ENCODE measurements at regions not wholly inside any gene's neighbourhood (a gene's known extent, or its start where the extent isn't known, plus 50 kb on each side); places are given as distances from the start of the nearest gene placed in this dataset.

DNA sequence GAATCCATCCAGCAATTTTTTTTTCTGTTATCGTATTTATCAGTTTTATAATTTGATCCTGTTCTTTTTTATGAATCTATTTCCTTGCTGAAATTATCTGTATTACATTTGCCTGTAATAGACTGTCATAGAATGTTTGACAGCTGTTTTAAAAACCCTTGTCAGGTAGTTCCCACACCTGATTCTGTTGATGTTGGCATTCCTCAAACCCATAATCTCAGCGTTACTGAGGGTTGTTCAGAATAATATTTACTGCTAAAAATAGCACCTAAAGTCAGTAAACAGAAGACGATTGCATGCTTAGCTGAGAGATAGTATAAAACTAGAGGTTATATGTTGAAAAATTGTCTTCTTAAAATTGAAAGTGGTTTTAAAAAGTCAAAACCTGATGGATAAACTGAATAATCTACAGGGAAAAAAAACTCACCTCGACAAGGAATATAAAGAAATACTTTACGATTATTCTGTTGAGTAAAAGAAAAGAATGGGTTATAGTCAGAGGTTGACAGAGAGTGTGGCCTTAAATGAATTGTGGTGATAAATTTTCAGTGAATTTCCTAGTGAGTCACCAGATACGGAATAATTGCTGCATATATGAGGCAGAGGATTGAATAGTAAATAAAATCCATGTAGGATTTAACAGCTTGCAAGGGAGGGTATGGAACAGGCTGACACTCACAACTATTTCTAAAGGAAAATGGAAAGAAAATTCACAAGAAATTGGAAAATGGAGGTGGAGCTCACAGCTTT, 824.1 kb upstream of the IGFBP3 start:
- H3K36me3 Mint-ChIP-seq (ENCODE audit: insufficient read depth, unreplicated experiment), result no peaks in the 10 kb centered on the region
- H3K27ac Mint-ChIP-seq (ENCODE audit: unreplicated experiment), result peak overlapping the region; percentile 15
- DNase-seq, result no peak
- intact Hi-C loops (cut with micrococcal nuclease; ENCODE audit: unreplicated experiment), result no loop called here
- no peaks in the 10 kb centered on the region for H3K27me3 Mint-ChIP-seq (ENCODE audit: unreplicated experiment)
- TF ChIP-seq, protein P1, sequence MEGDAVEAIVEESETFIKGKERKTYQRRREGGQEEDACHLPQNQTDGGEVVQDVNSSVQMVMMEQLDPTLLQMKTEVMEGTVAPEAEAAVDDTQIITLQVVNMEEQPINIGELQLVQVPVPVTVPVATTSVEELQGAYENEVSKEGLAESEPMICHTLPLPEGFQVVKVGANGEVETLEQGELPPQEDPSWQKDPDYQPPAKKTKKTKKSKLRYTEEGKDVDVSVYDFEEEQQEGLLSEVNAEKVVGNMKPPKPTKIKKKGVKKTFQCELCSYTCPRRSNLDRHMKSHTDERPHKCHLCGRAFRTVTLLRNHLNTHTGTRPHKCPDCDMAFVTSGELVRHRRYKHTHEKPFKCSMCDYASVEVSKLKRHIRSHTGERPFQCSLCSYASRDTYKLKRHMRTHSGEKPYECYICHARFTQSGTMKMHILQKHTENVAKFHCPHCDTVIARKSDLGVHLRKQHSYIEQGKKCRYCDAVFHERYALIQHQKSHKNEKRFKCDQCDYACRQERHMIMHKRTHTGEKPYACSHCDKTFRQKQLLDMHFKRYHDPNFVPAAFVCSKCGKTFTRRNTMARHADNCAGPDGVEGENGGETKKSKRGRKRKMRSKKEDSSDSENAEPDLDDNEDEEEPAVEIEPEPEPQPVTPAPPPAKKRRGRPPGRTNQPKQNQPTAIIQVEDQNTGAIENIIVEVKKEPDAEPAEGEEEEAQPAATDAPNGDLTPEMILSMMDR (IDR thresholded peaks at IDR 0.05; ENCODE audit: unreplicated experiment), result no peak
- H3K9me3 Mint-ChIP-seq (ENCODE audit: low read depth, unreplicated experiment), result no peaks in the 10 kb centered on the region
- H3K4me3 Mint-ChIP-seq (ENCODE audit: low read depth, unreplicated experiment), result no peak overlapping the region
- H3K4me1 Mint-ChIP-seq (ENCODE audit: low read depth, unreplicated experiment), result peaks cover 48% of the 10 kb centered on the region
- BruUV-seq (replicated peaks), result no TSS peak
- CTCF ChIA-PET, result interaction anchor here (0.7 kb wide), 1 partner anchor 154 kb away, joined by 3 read pairs; no protein-coding TSS in a partner anchor

DNA sequence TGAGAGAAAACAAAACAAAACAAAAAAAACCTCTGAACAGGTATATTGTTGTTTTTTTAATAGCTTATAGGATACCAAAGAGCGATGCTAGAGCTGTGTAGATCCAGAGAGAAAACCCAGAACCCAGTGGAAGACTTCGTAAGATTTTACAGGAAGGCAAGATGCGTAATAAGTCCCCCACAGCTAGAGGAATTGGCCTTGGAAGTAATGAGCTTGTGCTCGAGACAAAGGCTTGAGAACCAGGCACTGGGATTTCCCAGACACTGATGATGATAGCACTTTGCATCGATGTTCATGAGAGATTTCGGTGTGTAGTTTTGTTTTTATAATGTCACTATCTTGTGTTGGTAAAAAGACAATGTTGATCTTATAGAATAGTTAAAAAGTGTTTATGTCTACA, 821.5 kb upstream of the IGFBP3 start:
- TF ChIP-seq, protein P1 (IDR thresholded peaks at IDR 0.05; ENCODE audit: unreplicated experiment), result no peak
- intact Hi-C loops (cut with micrococcal nuclease; ENCODE audit: unreplicated experiment), result no loop called here
- Mint-ChIP-seq H3K4me3 (ENCODE audit: low read depth, unreplicated experiment) (no peak overlapping the region), H3K27ac (ENCODE audit: unreplicated experiment) (no peak overlapping the region), H3K9me3 (ENCODE audit: low read depth, unreplicated experiment) (no peaks in the 10 kb centered on the region), H3K36me3 (ENCODE audit: insufficient read depth, unreplicated experiment) (no peaks in the 10 kb centered on the region), H3K27me3 (ENCODE audit: unreplicated experiment) (no peaks in the 10 kb centered on the region), H3K4me1 (ENCODE audit: low read depth, unreplicated experiment) (peaks cover 40% of the 10 kb centered on the region)
- CTCF ChIA-PET, result no interaction called here
- no TSS peak for BruUV-seq (replicated peaks)
- no peak for DNase-seq

DNA sequence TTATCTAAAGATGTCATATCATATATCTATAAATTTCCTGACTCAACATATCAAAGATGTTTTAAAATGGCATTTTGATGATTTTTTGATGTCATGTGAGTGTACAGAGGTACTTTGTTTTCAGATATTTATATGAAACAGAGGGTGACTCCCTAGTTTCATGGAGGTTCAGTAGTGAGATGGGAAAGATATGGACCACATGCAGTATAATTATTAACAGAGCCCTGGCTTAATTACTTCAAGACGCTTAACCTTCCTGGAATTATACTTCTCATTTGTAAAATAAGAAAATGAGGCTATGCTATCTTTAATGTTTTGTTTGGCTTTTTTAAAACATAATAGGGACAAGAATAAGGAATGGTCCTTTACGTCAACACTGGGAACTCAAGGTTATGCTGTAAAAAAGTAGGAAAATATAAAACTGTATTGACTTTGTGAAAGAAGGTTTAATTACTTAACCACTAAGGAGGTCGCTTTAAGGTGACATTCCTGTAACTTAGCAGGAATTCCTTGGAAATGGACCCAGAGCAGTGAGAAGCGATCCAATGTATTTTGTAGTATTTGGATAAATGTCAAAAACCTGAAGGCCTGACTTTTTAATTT, 821.0 kb upstream of the IGFBP3 start:
- H3K4me3 Mint-ChIP-seq (ENCODE audit: low read depth, unreplicated experiment), result no peak overlapping the region
- TF ChIP-seq, protein P1 (IDR thresholded peaks at IDR 0.05; ENCODE audit: unreplicated experiment), result no peak
- H3K27me3 Mint-ChIP-seq (ENCODE audit: unreplicated experiment), result no peaks in the 10 kb centered on the region
- H3K4me1 Mint-ChIP-seq (ENCODE audit: low read depth, unreplicated experiment), result peaks cover 35% of the 10 kb centered on the region
- intact Hi-C loops (cut with micrococcal nuclease; ENCODE audit: unreplicated experiment), result no loop called here
- CTCF ChIA-PET, result no interaction called here
- BruUV-seq (replicated peaks), result no TSS peak
- no peak for DNase-seq
- H3K36me3 Mint-ChIP-seq (ENCODE audit: insufficient read depth, unreplicated experiment), result no peaks in the 10 kb centered on the region
- no peaks in the 10 kb centered on the region for H3K9me3 Mint-ChIP-seq (ENCODE audit: low read depth, unreplicated experiment)
- H3K27ac Mint-ChIP-seq (ENCODE audit: unreplicated experiment), result no peak overlapping the region

DNA sequence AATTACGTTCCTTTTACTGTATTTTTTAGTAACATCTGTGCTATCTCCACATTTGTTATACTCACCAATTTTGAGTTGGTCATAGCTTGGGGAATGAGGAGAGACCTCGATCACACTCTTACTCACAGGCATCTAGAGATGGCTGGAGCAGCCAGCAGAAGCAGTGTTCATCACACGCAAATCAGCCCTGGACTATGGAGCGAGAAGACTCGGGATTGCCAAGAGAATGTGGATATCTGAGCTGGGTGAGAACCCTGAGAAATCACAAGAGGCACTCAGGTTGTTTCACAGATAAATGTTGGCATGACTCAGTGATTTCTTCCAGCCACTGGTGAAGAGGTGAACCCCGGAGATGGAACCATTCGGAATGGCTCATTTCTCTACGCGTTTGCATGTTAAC, 820.1 kb upstream of the IGFBP3 start:
- CTCF ChIA-PET, result interaction anchor here (0.7 kb wide), 1 partner anchor 525 kb away, joined by 3 read pairs; no protein-coding TSS in a partner anchor
- Mint-ChIP-seq H3K4me3 (ENCODE audit: low read depth, unreplicated experiment) (no peak overlapping the region), H3K27ac (ENCODE audit: unreplicated experiment) (no peak overlapping the region), H3K36me3 (ENCODE audit: insufficient read depth, unreplicated experiment) (no peaks in the 10 kb centered on the region), H3K27me3 (ENCODE audit: unreplicated experiment) (no peaks in the 10 kb centered on the region), H3K9me3 (ENCODE audit: low read depth, unreplicated experiment) (no peaks in the 10 kb centered on the region), H3K4me1 (ENCODE audit: low read depth, unreplicated experiment) (peaks cover 27% of the 10 kb centered on the region)
- no TSS peak for BruUV-seq (replicated peaks)
- intact Hi-C loops (cut with micrococcal nuclease; ENCODE audit: unreplicated experiment), result no loop called here
- no peak for DNase-seq
- TF ChIP-seq, protein P1 (IDR thresholded peaks at IDR 0.05; ENCODE audit: unreplicated experiment), result no peak

Data from Calu3 (cell line).